A549 (cell line): ENCODE measurements at regions not wholly inside any gene's neighbourhood (a gene's known extent, or its start where the extent isn't known, plus 50 kb on each side); places are given as distances from the start of the nearest gene placed in this dataset.

Source experiments
- ATAC-seq, 2 experiments: fragments of 200-7000 bp in 1 of 2; fragments of >200 bp in 1 of 2; cut with Nextera tagmentation in 1 of 2; cut with Tn5 transposase in 1 of 2; 3 replicates each; pipeline versions ENCODE4 v1.8.0 to v1.9.1; 2018 to 2020; ENCODE audit warnings: mild to moderate bottlenecking in 1 of 2, moderate library complexity in 1 of 2
- CTCF ChIA-PET: fragments of 300-600 bp; sonication (Branson Sonifier 250); formaldehyde crosslinking; extraction: SDS; loops from one replicate; lab custom pipeline; 2021; ENCODE audit warnings: antibody characterized with exemption, inconsistent platforms; lab: Yijun Ruan, JAX
- POLR2A ChIA-PET: fragments of 350-600 bp; formaldehyde crosslinking; extraction: SDS; loops from one replicate; lab custom pipeline; 2021; ENCODE audit warnings: antibody characterized with exemption, inconsistent platforms; lab: Yijun Ruan, JAX
- DNase-seq, 2 experiments: peaks; one replicate each; pipeline versions ENCODE4 v3.0.0 to v3.0.0-alpha.2; 2011 to 2016; ENCODE audit warnings: low read depth in 1 of 2, low spot score in 1 of 2
- FAIRE-seq: peaks from 2 replicates; lab custom pipeline; 2011; peaks lifted over from hg19 to GRCh38; lab: Jason Lieb, UNC
- H3K27ac ChIP-seq, 2 experiments: fragments of >200 bp; sonication (Bioruptor Twin); formaldehyde crosslinking; 3 replicates each; pipeline ENCODE4 v1.5.1; 2016 to 2017
- H3K4me1 ChIP-seq: fragments of >200 bp; sonication (Bioruptor Twin); formaldehyde crosslinking; 3 replicates; pipeline ENCODE4 v1.6.1; 2016
- H3K4me2 ChIP-seq: fragments of >200 bp; sonication (Bioruptor Twin); formaldehyde crosslinking; 3 replicates; pipeline ENCODE4 v1.6.1; 2016
- H3K4me3 ChIP-seq: fragments of >200 bp; sonication (Bioruptor Twin); formaldehyde crosslinking; 3 replicates; pipeline ENCODE4 v1.5.1; 2016
- H3K9me3 ChIP-seq: fragments of >200 bp; sonication (Bioruptor Twin); formaldehyde crosslinking; 3 replicates; pipeline ENCODE4 v1.6.1; 2016
- BHLHE40 ChIP-seq: IDR thresholded peaks from 2 replicates; pipeline ENCODE4 v1.6.1; 2012; ENCODE audit warnings: low read depth, low read length, inconsistent platforms
- CBX2 ChIP-seq: fragments of 200-600 bp; sonication (generic); IDR thresholded peaks from 2 replicates; pipeline ENCODE4 v1.6.1; 2016; ENCODE audit warnings: low read depth, mild to moderate bottlenecking, borderline replicate concordance
- CHD2 ChIP-seq: fragments of 150-350 bp; IDR thresholded peaks from 2 replicates; pipeline ENCODE4 v1.6.1; 2014; ENCODE audit warnings: low read length; ENCODE audit not compliant: partially characterized antibody
- CHD4 ChIP-seq: fragments of 200-600 bp; sonication (generic); IDR thresholded peaks from 2 replicates; pipeline ENCODE4 v1.6.1; 2016; ENCODE audit warnings: antibody characterized with exemption, mild to moderate bottlenecking, borderline replicate concordance
- EHF ChIP-seq: fragments of 250-450 bp; sonication (Bioruptor Pico); IDR thresholded peaks from 2 replicates; pipeline ENCODE4 v1.5.0; 2020; ENCODE audit warnings: mild to moderate bottlenecking
- ESRRA ChIP-seq: fragments of 150-350 bp; IDR thresholded peaks from 2 replicates; pipeline ENCODE4 v1.6.1; 2014; ENCODE audit warnings: mild to moderate bottlenecking, low read length, borderline replicate concordance
- FOSB ChIP-seq: fragments of 250-450 bp; sonication (Bioruptor Pico); IDR thresholded peaks from 2 replicates; pipeline ENCODE4 v1.5.0; 2020; ENCODE audit warnings: mild to moderate bottlenecking, moderate library complexity
- FOXS1 ChIP-seq: fragments of 250-450 bp; sonication (Bioruptor Pico); IDR thresholded peaks from 2 replicates; pipeline ENCODE4 v1.5.0; 2020; ENCODE audit warnings: mild to moderate bottlenecking, moderate library complexity
- GATA3 ChIP-seq: IDR thresholded peaks from 2 replicates; pipeline ENCODE4 v1.6.1; 2012; ENCODE audit warnings: borderline replicate concordance
- HES2 ChIP-seq: fragments of >200 bp; sonication (Bioruptor Twin); formaldehyde crosslinking; IDR thresholded peaks from 2 replicates; pipeline ENCODE4 v1.6.1; 2016
- HEYL ChIP-seq: fragments of 250-450 bp; sonication (Bioruptor Pico); IDR thresholded peaks from 2 replicates; pipeline ENCODE4 v1.8.0; 2021; ENCODE audit warnings: mild to moderate bottlenecking, moderate library complexity
- JUNB ChIP-seq: fragments of >200 bp; sonication (Bioruptor Twin); formaldehyde crosslinking; IDR thresholded peaks from 2 replicates; pipeline ENCODE4 v1.6.1; 2016
- MAZ ChIP-seq: fragments of 150-350 bp; IDR thresholded peaks from 2 replicates; pipeline ENCODE4 v1.6.1; 2014; ENCODE audit warnings: antibody characterized with exemption, low read depth, low read length, borderline replicate concordance
- MYC ChIP-seq: IDR thresholded peaks from 2 replicates; pipeline ENCODE4 v1.6.1; 2012; ENCODE audit warnings: mild to moderate bottlenecking, inconsistent platforms, low read length, improper control_type of control experiment, borderline replicate concordance
- NFE2L2 ChIP-seq: fragments of 150-350 bp; conservative IDR thresholded peaks from 2 replicates; pipeline ENCODE4 v1.6.1; 2014; ENCODE audit warnings: low read length
- NPAS2 ChIP-seq: fragments of 250-450 bp; sonication (Bioruptor Pico); IDR thresholded peaks from 2 replicates; pipeline ENCODE4 v1.8.0; 2022; ENCODE audit warnings: mild to moderate bottlenecking, moderate library complexity, borderline replicate concordance
- PBX3 ChIP-seq: IDR thresholded peaks from 2 replicates; pipeline ENCODE4 v1.6.1; 2012
- POLR2A ChIP-seq: IDR thresholded peaks from 2 replicates; pipeline ENCODE4 v1.6.1; 2012; ENCODE audit warnings: mild to moderate bottlenecking, low read length
- RAD21 ChIP-seq, 2 experiments: fragments of >200 bp in 1 of 2; sonication (Bioruptor Twin) in 1 of 2; formaldehyde crosslinking in 1 of 2; IDR thresholded peaks in 1 of 2; conservative IDR thresholded peaks in 1 of 2; 2 replicates in 1 of 2; 3 replicates in 1 of 2; pipeline ENCODE4 v1.6.1; 2012 to 2018; ENCODE audit warnings: inconsistent platforms in 1 of 2
- RARB ChIP-seq: fragments of 250-450 bp; sonication (Bioruptor Pico); IDR thresholded peaks from 2 replicates; pipeline ENCODE4 v1.8.0; 2021; ENCODE audit warnings: mild to moderate bottlenecking, moderate library complexity
- RFX5 ChIP-seq: fragments of 450-650 bp; IDR thresholded peaks from 2 replicates; pipeline ENCODE4 v1.7.1; 2014; ENCODE audit warnings: antibody characterized with exemption, mild to moderate bottlenecking, moderate library complexity
- TP53 ChIP-seq: fragments of 250-450 bp; sonication (Bioruptor Pico); IDR thresholded peaks from 2 replicates; pipeline ENCODE4 v1.5.0; 2021; ENCODE audit warnings: mild to moderate bottlenecking, moderate library complexity
- USF2 ChIP-seq: fragments of 450-650 bp; IDR thresholded peaks from 2 replicates; pipeline ENCODE4 v1.6.1; 2014; ENCODE audit warnings: antibody characterized with exemption
- ZC3H11A ChIP-seq: fragments of 450-650 bp; IDR thresholded peaks from 2 replicates; pipeline ENCODE4 v1.6.1; 2014; ENCODE audit warnings: antibody characterized with exemption, mild to moderate bottlenecking
- ZFP36 ChIP-seq: fragments of 450-650 bp; IDR thresholded peaks from 2 replicates; pipeline ENCODE4 v1.6.1; 2014; ENCODE audit warnings: borderline replicate concordance; ENCODE audit not compliant: partially characterized antibody
- ZNF302 ChIP-seq: fragments of 250-450 bp; sonication (Bioruptor Pico); IDR thresholded peaks from 2 replicates; pipeline ENCODE4 v1.9.0; 2021; ENCODE audit warnings: inconsistent platforms, mild to moderate bottlenecking, moderate library complexity
- WGBS: methylation state at CpG from one replicate; pipeline ENCODE4 v1.1.6; 2017; ENCODE audit errors: missing lambda C conversion rate; 5-methylcytosine and 5-hydroxymethylcytosine counted together

GRCh38 chr10:6907877-6908530, 327.9 kb upstream of the PRKCQ start:
- 0 out of 3 replicates have a peak, but pooled peaks cover 6% of the 10 kb centered on the region for H3K9me3 ChIP-seq
- no peak for ATAC-seq
- FAIRE-seq: no peak
- 38% methylated on average over 4 of the region's 4 CpGs for WGBS
- H3K4me2 ChIP-seq: no peak overlapping the region
- H3K4me3 ChIP-seq: no peak overlapping the region
- no peak overlapping the region for H3K27ac ChIP-seq
- H3K4me1 ChIP-seq: peaks cover 11% of the 10 kb centered on the region; the same call in 2 of the 3 replicates
- no peak for DNase-seq
- ChIA-PET POLR2A (no interaction called here), CTCF (no interaction called here)
- TF ChIP-seq FOSB (CRISPR knock-in tag): no peak
- TF ChIP-seq CBX2: no peak
- TF ChIP-seq ZNF302 (CRISPR knock-in tag): no peak
- no peak for TF ChIP-seq PBX3
- no peak for TF ChIP-seq POLR2A
- no peak for TF ChIP-seq CHD2

- H3K27ac ChIP-seq: no peak overlapping the region
- DNase-seq (no peak), ATAC-seq (peak in 1 of 2 experiments; percentile 50; a peak in 1 of 6 replicates), FAIRE-seq (peak; percentile 43)
- no peak for TF ChIP-seq BHLHE40
- no peak for TF ChIP-seq FOXS1 (CRISPR knock-in tag)
- no peak for TF ChIP-seq NFE2L2
- TF ChIP-seq RFX5: no peak
- no peak for TF ChIP-seq CHD4
- TF ChIP-seq CBX2: no peak
- no peak for TF ChIP-seq ZNF302 (CRISPR knock-in tag)
- TF ChIP-seq ESRRA: no peak
- TF ChIP-seq EHF (CRISPR knock-in tag): no peak
- no peak for TF ChIP-seq NPAS2 (CRISPR knock-in tag)
- TF ChIP-seq JUNB: no peak
- no peak for TF ChIP-seq MAZ
- TF ChIP-seq RAD21 (conservative IDR thresholded peaks at IDR 0.05 in 1 of 2, IDR thresholded peaks at IDR 0.05 in 1 of 2): no peak
- no peak for TF ChIP-seq ZC3H11A
- no peak for TF ChIP-seq HEYL (CRISPR knock-in tag)
- no peak for TF ChIP-seq CHD2
- TF ChIP-seq GATA3: no peak
- no peaks in the 10 kb centered on the region for H3K4me1 ChIP-seq
- H3K4me2 ChIP-seq: no peak overlapping the region
- POLR2A ChIA-PET: no interaction called here
- WGBS: 51% methylated on average over 2 of the region's 2 CpGs
- H3K4me3 ChIP-seq: no peak overlapping the region
- CTCF ChIA-PET: no interaction called here
- no peaks in the 10 kb centered on the region for H3K9me3 ChIP-seq
These were observed 314.3 kb upstream of the PRKCQ start for GRCh38 chr10:6894405-6894804.

- CTCF ChIA-PET: interaction anchor here (0.6 to 0.7 kb wide), 2 partner anchors 13 to 564 kb away, joined by 3 read pairs; no protein-coding TSS in a partner anchor
- no peak for FAIRE-seq
- POLR2A ChIA-PET: interaction anchor here (0.7 kb wide), 1 partner anchor 479 kb away, joined by 4 read pairs; no protein-coding TSS in a partner anchor
These were observed 312.8 kb upstream of the PRKCQ start for GRCh38 chr10:6892864-6893263.

More at GRCh38 chr10:6892864-6893263, 312.8 kb upstream of the PRKCQ start:
- H3K4me2 ChIP-seq: no peak overlapping the region
- no peak overlapping the region for H3K27ac ChIP-seq
- no peaks in the 10 kb centered on the region for H3K9me3 ChIP-seq
- H3K4me3 ChIP-seq: no peak overlapping the region
- H3K4me1 ChIP-seq: no peaks in the 10 kb centered on the region
- 68% methylated on average over 2 of the region's 2 CpGs for WGBS
- TF ChIP-seq JUNB: no peak
- no peak for TF ChIP-seq GATA3
- no peak for TF ChIP-seq ZFP36
- TF ChIP-seq HES2: no peak
- TF ChIP-seq FOXS1 (CRISPR knock-in tag): no peak
- no peak for TF ChIP-seq MYC
- TF ChIP-seq RARB (CRISPR knock-in tag): no peak
- no peak for TF ChIP-seq USF2
- TF ChIP-seq EHF (CRISPR knock-in tag): no peak
- no peak for TF ChIP-seq TP53
- DNase-seq: no peak
- no peak for ATAC-seq
